Islet of Langerhans (tissue), 1 donor: ENCODE measurements at regions not wholly inside any gene's neighbourhood (a gene's known extent, or its start where the extent isn't known, plus 50 kb on each side); places are given as distances from the start of the nearest gene placed in this dataset.

Experiments used
- FAIRE-seq: peaks from one replicate; lab custom pipeline; 2011; peaks lifted over from hg19 to GRCh38; lab: Jason Lieb, UNC

- FAIRE-seq: no peak
Measured at GRCh38 chr4:13126976-13127910, 356.9 kb downstream of the RAB28 start.

- FAIRE-seq: no peak
Measured at GRCh38 chr4:13118633-13119032, 365.5 kb downstream of the RAB28 start.

- FAIRE-seq: no peak
Measured at GRCh38 chr4:13117185-13117584, 367.0 kb downstream of the RAB28 start.

GRCh38 chr4:13112030-13112429 lies 372.1 kb downstream of the RAB28 start:
- FAIRE-seq: no peak

GRCh38 chr4:13109536-13109935 lies 374.6 kb downstream of the RAB28 start:
- no peak for FAIRE-seq

- no peak for FAIRE-seq
Measured at GRCh38 chr4:13108096-13108495, 376.0 kb downstream of the RAB28 start.

- no peak for FAIRE-seq
Measured at GRCh38 chr4:13103382-13104015, 380.6 kb downstream of the RAB28 start.

- no peak for FAIRE-seq
Measured at GRCh38 chr4:13102092-13102742, 381.9 kb downstream of the RAB28 start.

- FAIRE-seq: no peak
Measured at GRCh38 chr4:13097971-13098370, 386.2 kb downstream of the RAB28 start.

- no peak for FAIRE-seq
Measured at GRCh38 chr4:13095722-13096121, 388.4 kb downstream of the RAB28 start.

GRCh38 chr4:13093170-13093569 lies 391.0 kb downstream of the RAB28 start:
- FAIRE-seq: no peak

GRCh38 chr4:13092702-13093101 lies 391.4 kb downstream of the RAB28 start:
- FAIRE-seq: no peak

- no peak for FAIRE-seq
Measured at GRCh38 chr4:13089659-13089998, 394.5 kb downstream of the RAB28 start.

- no peak for FAIRE-seq
Measured at GRCh38 chr4:13088726-13089658, 395.1 kb downstream of the RAB28 start.

- no peak for FAIRE-seq
Measured at GRCh38 chr4:13087041-13087440, 397.1 kb downstream of the RAB28 start.

- no peak for FAIRE-seq
Measured at GRCh38 chr4:13084210-13084609, 399.9 kb downstream of the RAB28 start.

GRCh38 chr4:13081830-13082229 lies 402.3 kb downstream of the RAB28 start:
- no peak for FAIRE-seq

- no peak for FAIRE-seq
Measured at GRCh38 chr4:13067077-13067476, 417.1 kb downstream of the RAB28 start.

- no peak for FAIRE-seq
Measured at GRCh38 chr4:13059019-13059418, 425.1 kb downstream of the RAB28 start.

GRCh38 chr4:13056630-13057189 lies 427.4 kb downstream of the RAB28 start:
- FAIRE-seq: no peak

- no peak for FAIRE-seq
Measured at GRCh38 chr4:13054420-13054970, 429.6 kb downstream of the RAB28 start.
